Right lobe of liver (tissue), 6 donors: ENCODE measurements at regions not wholly inside any gene's neighbourhood (a gene's known extent, or its start where the extent isn't known, plus 50 kb on each side); places are given as distances from the start of the nearest gene placed in this dataset.

ENCODE experiments used
- ATAC-seq, 4 donors: fragments of 200-7000 bp; cut with Tn5 transposase; one replicate each; pipeline ENCODE4 v1.9.1; 2020; ENCODE audit warnings: mild to moderate bottlenecking in 4 of 4, moderate library complexity in 4 of 4
- DNase-seq, 3 donors: peaks; one replicate each; pipeline ENCODE4 v3.0.0-alpha.2; 2020
- H3K27ac ChIP-seq, 3 donors: fragments of 200-600 bp; one replicate each; pipeline ENCODE4 v1.8.0; 2022
- H3K27me3 ChIP-seq, 2 donors: fragments of 200-600 bp; one replicate each; pipeline ENCODE4 v1.8.0; 2022
- H3K36me3 ChIP-seq, 4 donors: fragments of 200-600 bp; sonication (generic) in 1 of 4; one replicate each; pipeline versions ENCODE4 v1.5.1 to v1.8.0; 2017 to 2022; ENCODE audit warnings: control low read depth in 1 of 4
- H3K4me1 ChIP-seq, 4 donors: fragments of 200-600 bp; sonication (generic) in 1 of 4; one replicate each; pipeline versions ENCODE4 v1.5.1 to v1.8.0; 2017 to 2022; ENCODE audit warnings: control low read depth in 1 of 4
- H3K4me3 ChIP-seq, 3 donors: fragments of 200-600 bp; one replicate each; pipeline ENCODE4 v1.8.0; 2022
- H3K9me3 ChIP-seq, 4 donors: fragments of 200-600 bp; sonication (generic) in 1 of 4; one replicate each; pipeline versions ENCODE4 v1.5.1 to v1.8.0; 2017 to 2022; ENCODE audit warnings: control low read depth in 1 of 4
- CTCF ChIP-seq, 4 donors: fragments of 200-600 bp in 3 of 4; fragments of 450-650 bp in 1 of 4; IDR thresholded peaks; one replicate each; pipeline versions ENCODE4 v1.5.1 to v1.8.0; 2016 to 2022; ENCODE audit warnings: antibody characterized with exemption in 4 of 4, mild to moderate bottlenecking in 2 of 4
- POLR2A ChIP-seq: fragments of 450-650 bp; IDR thresholded peaks from one replicate; pipeline ENCODE4 v1.6.1; 2017; ENCODE audit warnings: antibody characterized with exemption, mild to moderate bottlenecking
- WGBS: methylation state at CpG from one replicate; pipeline ENCODE4 v1.1.6; 2018; ENCODE audit warnings: low coverage, low lambda C conversion rate; ENCODE audit not compliant: insufficient coverage; ENCODE audit errors: missing lambda C conversion rate; 5-methylcytosine and 5-hydroxymethylcytosine counted together
- intact Hi-C, 2 donors: fragments of 100-400 bp; cut with DNase I; formaldehyde crosslinking; loops; one replicate each; pipeline versions ENCODE4 v1.11.2 to v1.14.1; 2022
- donor health status: DM: no; HTN: yes; CAD: no.
- donor health status: DM: no; HTN: no; CAD: no.
- donor health status: DM: no; HTN: no; CAD: no.
- donor health status: DM: no; HTN: yes; CAD: no.
- donor health status: DM: no; HTN: yes; CAD: no.

DNA sequence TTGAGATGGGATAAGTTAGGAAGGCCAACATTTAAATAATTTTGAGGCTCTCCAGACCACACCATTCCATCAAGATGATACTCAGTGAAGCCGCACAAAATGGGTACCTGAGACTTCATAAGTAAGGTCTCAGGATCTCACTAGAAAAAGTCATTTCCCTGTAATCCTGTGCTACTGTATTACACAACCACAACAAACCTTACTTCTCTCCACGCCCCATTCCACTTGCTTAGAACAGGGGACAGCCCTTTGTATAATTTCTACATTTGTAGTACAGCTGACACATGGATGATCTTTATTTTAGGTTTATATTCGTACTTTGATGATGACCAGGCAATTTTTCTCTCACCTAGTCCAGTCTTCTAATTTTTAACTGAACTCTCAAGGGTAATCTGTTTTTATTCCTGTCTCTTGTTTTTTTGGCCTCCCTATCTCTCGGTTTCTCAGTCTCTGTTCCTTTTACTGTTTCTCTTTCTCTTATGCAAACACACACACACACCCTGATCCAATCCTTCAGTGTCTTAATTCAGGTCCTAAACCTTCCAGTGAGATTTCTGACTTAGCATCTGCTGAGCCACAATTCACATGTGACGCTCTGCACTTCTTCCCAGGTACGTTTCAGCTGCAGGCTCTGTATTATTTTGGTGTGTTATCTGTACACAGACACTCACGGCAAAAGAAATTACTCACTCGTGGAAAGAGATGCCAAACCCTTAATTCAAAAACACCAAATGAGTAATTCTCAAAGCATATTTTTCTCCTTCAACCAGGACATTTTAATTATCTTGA, 223.2 kb upstream of the THBS1 start:
- peak overlapping the region in 2 of 3 donors; percentile 19 to 26 for H3K27ac ChIP-seq
- DNase-seq = no peak
- WGBS = 80% methylated on average over 8 of the region's 8 CpGs
- H3K9me3 ChIP-seq = no peaks in the 10 kb centered on the region
- no peaks in the 10 kb centered on the region for H3K36me3 ChIP-seq
- H3K27me3 ChIP-seq = no peaks in the 10 kb centered on the region
- no peak for ATAC-seq
- H3K4me3 ChIP-seq = no peak overlapping the region
- intact Hi-C loops = no loop called here
- no peak for TF ChIP-seq POLR2A
- no peak for TF ChIP-seq CTCF (IDR thresholded peaks at IDR 0.05)
- peaks cover 0 to 41% (median 22%) of the 10 kb centered on the region in 4 donors for H3K4me1 ChIP-seq

GRCh38 chr15:39358441-39359041, 222.3 kb upstream of the THBS1 start:
- ATAC-seq (peak in 3 of 4 donors; percentile 5 to 46 (median 13)), DNase-seq (no peak)
- Histone ChIP-seq H3K27ac (peak overlapping the region in 2 of 3 donors; percentile 19 to 26), H3K4me1 (peaks cover 0 to 49% (median 26%) of the 10 kb centered on the region in 4 donors), H3K4me3 (no peak overlapping the region), H3K27me3 (no peaks in the 10 kb centered on the region), H3K36me3 (no peaks in the 10 kb centered on the region), H3K9me3 (no peaks in the 10 kb centered on the region)
- 37% methylated on average over 3 of the region's 3 CpGs for WGBS
- TF ChIP-seq POLR2A (no peak), CTCF (IDR thresholded peaks at IDR 0.05) (no peak)
- intact Hi-C loops = no loop called here

- peak in 1 of 4 donors; percentile 8 for ATAC-seq
- Histone ChIP-seq H3K27me3 (no peaks in the 10 kb centered on the region), H3K4me3 (no peak overlapping the region), H3K36me3 (no peaks in the 10 kb centered on the region), H3K9me3 (no peaks in the 10 kb centered on the region), H3K27ac (peak overlapping the region in 2 of 3 donors; percentile 65 to 74), H3K4me1 (peaks cover 0 to 60% (median 30%) of the 10 kb centered on the region in 4 donors)
- TF ChIP-seq CTCF (IDR thresholded peaks at IDR 0.05) = no peak
- no peak for TF ChIP-seq POLR2A
- intact Hi-C loops = no loop called here
- DNase-seq = no peak
- WGBS = 50% methylated on average over 3 of the region's 3 CpGs
Observed at GRCh38 chr15:39359771-39360170, 221.1 kb upstream of the THBS1 start.

GRCh38 chr15:39360452-39360851, 220.4 kb upstream of the THBS1 start:
- TF ChIP-seq POLR2A = no peak
- TF ChIP-seq CTCF (IDR thresholded peaks at IDR 0.05) = no peak
- ATAC-seq (peak; percentile 61 to 82 (median 68)), DNase-seq (peak in 1 of 3 donors; percentile 67)
- H3K27me3 ChIP-seq = no peaks in the 10 kb centered on the region
- H3K27ac ChIP-seq = peak overlapping the region; percentile 65 to 74 (median 71)
- WGBS = 15% methylated on average over 2 of the region's 2 CpGs
- intact Hi-C loops = no loop called here
- H3K4me3 ChIP-seq = no peak overlapping the region
- peaks cover 0 to 65% (median 32%) of the 10 kb centered on the region in 4 donors for H3K4me1 ChIP-seq
- H3K9me3 ChIP-seq = no peaks in the 10 kb centered on the region
- H3K36me3 ChIP-seq = no peaks in the 10 kb centered on the region
